ENCODE measurements at regions not wholly inside any gene's neighbourhood (a gene's known extent, or its start where the extent isn't known, plus 50 kb on each side); places are given as distances from the start of the nearest gene placed in this dataset.
A peak's percentile ranks its signal among the peaks of the same experiment; 100 is the strongest.
"Not testable (repeated sequence)": the region's sequence is repeated elsewhere in the genome, so short reads cannot be mapped to it uniquely, and the experiment has no call there.

GRCh38 chr3:30439451-30440053, 166.8 kb upstream of the TGFBR2 start:
- DNase-seq (ENCODE audit: low spot score), result no peak

GRCh38 chr3:30440147-30440604, 166.2 kb upstream of the TGFBR2 start:
- no peak for DNase-seq (ENCODE audit: low spot score)

- no peak for DNase-seq (ENCODE audit: low spot score)
These were observed 165.5 kb upstream of the TGFBR2 start for GRCh38 chr3:30440880-30441279.

- DNase-seq (ENCODE audit: low spot score), result no peak
These were observed 162.4 kb upstream of the TGFBR2 start for GRCh38 chr3:30443756-30444673.

- no peak for DNase-seq (ENCODE audit: low spot score)
These were observed 157.7 kb upstream of the TGFBR2 start for GRCh38 chr3:30448450-30449289.

- DNase-seq (ENCODE audit: low spot score), result peak; percentile 47
These were observed 157.1 kb upstream of the TGFBR2 start for GRCh38 chr3:30449290-30449632.

- no peak for DNase-seq (ENCODE audit: low spot score)
These were observed 154.0 kb upstream of the TGFBR2 start for GRCh38 chr3:30452446-30452845.

GRCh38 chr3:30453360-30454039, 152.9 kb upstream of the TGFBR2 start:
- DNase-seq (ENCODE audit: low spot score), result no peak

- no peak for DNase-seq (ENCODE audit: low spot score)
These were observed 151.8 kb upstream of the TGFBR2 start for GRCh38 chr3:30454636-30455035.

- DNase-seq (ENCODE audit: low spot score), result not testable (repeated sequence)
These were observed 151.3 kb upstream of the TGFBR2 start for GRCh38 chr3:30455112-30455511.

- no peak for DNase-seq (ENCODE audit: low spot score)
These were observed 150.6 kb upstream of the TGFBR2 start for GRCh38 chr3:30455840-30456239.

- no peak for DNase-seq (ENCODE audit: low spot score)
These were observed 150.1 kb upstream of the TGFBR2 start for GRCh38 chr3:30456264-30456663.

GRCh38 chr3:30457081-30457480, 149.3 kb upstream of the TGFBR2 start:
- no peak for DNase-seq (ENCODE audit: low spot score)

GRCh38 chr3:30457726-30458125, 148.7 kb upstream of the TGFBR2 start:
- no peak for DNase-seq (ENCODE audit: low spot score)

- DNase-seq (ENCODE audit: low spot score), result no peak
These were observed 147.8 kb upstream of the TGFBR2 start for GRCh38 chr3:30458376-30459171.

- no peak for DNase-seq (ENCODE audit: low spot score)
These were observed 145.1 kb upstream of the TGFBR2 start for GRCh38 chr3:30461311-30461710.

GRCh38 chr3:30462721-30463470, 143.5 kb upstream of the TGFBR2 start:
- no peak for DNase-seq (ENCODE audit: low spot score)

- DNase-seq (ENCODE audit: low spot score), result no peak
These were observed 142.0 kb upstream of the TGFBR2 start for GRCh38 chr3:30464381-30464780.

- DNase-seq (ENCODE audit: low spot score), result no peak
These were observed 140.9 kb upstream of the TGFBR2 start for GRCh38 chr3:30465454-30465853.

GRCh38 chr3:30467596-30468238, 138.7 kb upstream of the TGFBR2 start:
- no peak for DNase-seq (ENCODE audit: low spot score)

Data from globus pallidus (tissue), 1 donor.